Right lobe of liver (tissue), 4 donors: ENCODE measurements at regions not wholly inside any gene's neighbourhood (a gene's known extent, or its start where the extent isn't known, plus 50 kb on each side); places are given as distances from the start of the nearest gene placed in this dataset.

Source experiments
- POLR2A ChIP-seq: fragments of 450-650 bp; IDR thresholded peaks from one replicate; pipeline ENCODE4 v1.6.1; 2017; ENCODE audit warnings: antibody characterized with exemption, mild to moderate bottlenecking
- TF ChIP-seq, protein P1 (sequence below), 4 donors: fragments of 200-600 bp in 3 of 4; fragments of 450-650 bp in 1 of 4; IDR thresholded peaks; one replicate each; pipeline versions ENCODE4 v1.5.1 to v1.8.0; 2016 to 2022; ENCODE audit warnings: antibody characterized with exemption in 4 of 4, mild to moderate bottlenecking in 2 of 4
- donor health status: DM: no; HTN: no; CAD: no.
- donor health status: DM: no; HTN: no; CAD: no.
- donor health status: DM: no; HTN: yes; CAD: no.

DNA sequence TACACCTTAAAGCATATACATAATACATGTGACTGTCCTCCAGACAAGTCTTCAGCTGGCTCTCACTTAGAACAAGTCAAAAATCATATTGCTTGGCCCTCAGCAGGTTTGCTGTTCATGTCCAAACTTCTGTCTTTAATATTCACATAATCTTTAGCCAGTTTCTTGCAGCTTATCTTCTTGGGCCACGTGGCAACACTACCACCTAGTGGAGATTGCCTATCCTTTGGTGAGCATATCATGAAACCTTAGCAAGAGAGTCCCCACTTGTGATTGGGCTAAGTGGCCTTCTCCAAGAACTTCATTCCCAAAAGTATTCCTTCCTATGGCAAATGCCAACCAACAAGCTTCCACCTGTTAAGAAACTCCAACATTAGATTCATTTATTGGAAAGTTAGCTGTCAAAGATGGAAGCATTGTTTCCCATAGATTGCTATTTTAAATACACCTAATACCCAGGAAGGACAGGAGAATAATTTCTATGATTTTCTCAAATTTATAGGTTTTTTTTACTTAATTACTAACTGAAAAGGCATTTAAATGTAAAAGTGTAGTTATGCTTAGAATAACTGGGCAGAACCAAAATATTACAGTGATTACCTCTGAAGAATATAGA, 231.9 kb upstream of the INTU start:
- TF ChIP-seq, protein P1, sequence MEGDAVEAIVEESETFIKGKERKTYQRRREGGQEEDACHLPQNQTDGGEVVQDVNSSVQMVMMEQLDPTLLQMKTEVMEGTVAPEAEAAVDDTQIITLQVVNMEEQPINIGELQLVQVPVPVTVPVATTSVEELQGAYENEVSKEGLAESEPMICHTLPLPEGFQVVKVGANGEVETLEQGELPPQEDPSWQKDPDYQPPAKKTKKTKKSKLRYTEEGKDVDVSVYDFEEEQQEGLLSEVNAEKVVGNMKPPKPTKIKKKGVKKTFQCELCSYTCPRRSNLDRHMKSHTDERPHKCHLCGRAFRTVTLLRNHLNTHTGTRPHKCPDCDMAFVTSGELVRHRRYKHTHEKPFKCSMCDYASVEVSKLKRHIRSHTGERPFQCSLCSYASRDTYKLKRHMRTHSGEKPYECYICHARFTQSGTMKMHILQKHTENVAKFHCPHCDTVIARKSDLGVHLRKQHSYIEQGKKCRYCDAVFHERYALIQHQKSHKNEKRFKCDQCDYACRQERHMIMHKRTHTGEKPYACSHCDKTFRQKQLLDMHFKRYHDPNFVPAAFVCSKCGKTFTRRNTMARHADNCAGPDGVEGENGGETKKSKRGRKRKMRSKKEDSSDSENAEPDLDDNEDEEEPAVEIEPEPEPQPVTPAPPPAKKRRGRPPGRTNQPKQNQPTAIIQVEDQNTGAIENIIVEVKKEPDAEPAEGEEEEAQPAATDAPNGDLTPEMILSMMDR (IDR thresholded peaks at IDR 0.05) = peak; percentile 57 to 77 (median 64)
- no peak for TF ChIP-seq POLR2A
